WTC11 (cell line): ENCODE measurements at regions not wholly inside any gene's neighbourhood (a gene's known extent, or its start where the extent isn't known, plus 50 kb on each side); places are given as distances from the start of the nearest gene placed in this dataset.
A peak's percentile ranks its signal among the peaks of the same experiment; 100 is the strongest.

Experiments
- ATAC-seq: fragments of 200-7000 bp; cut with Tn5 transposase; 2 replicates; pipeline ENCODE4 v1.10.0; 2021; ENCODE audit warnings: mild to moderate bottlenecking, moderate library complexity
- CTCF ChIA-PET: fragments of 300-600 bp; sonication (Branson Sonifier 250); formaldehyde crosslinking; loops from one replicate; lab custom pipeline; 2021; ENCODE audit warnings: antibody characterized with exemption; lab: Charles Lee
- POLR2A ChIA-PET: fragments of 350-600 bp; sonication (Branson Sonifier 250); formaldehyde crosslinking; loops from one replicate; lab custom pipeline; 2021; ENCODE audit warnings: antibody characterized with exemption; lab: Charles Lee
- DNase-seq: peaks from one replicate; pipeline ENCODE4 v3.0.0; 2021; ENCODE audit warnings: low spot score
- H3K27ac Mint-ChIP-seq: 2 replicates; pipeline ENCODE4 v1.8.0; 2021; ENCODE audit warnings: mixed read lengths
- H3K27me3 Mint-ChIP-seq: 2 replicates; pipeline ENCODE4 v1.8.0; 2021; ENCODE audit warnings: low read depth, mild to moderate bottlenecking, moderate library complexity, mixed read lengths
- H3K36me3 Mint-ChIP-seq: 2 replicates; pipeline ENCODE4 v1.8.0; 2021; ENCODE audit warnings: mixed read lengths
- H3K4me1 Mint-ChIP-seq: 2 replicates; pipeline ENCODE4 v1.8.0; 2022; ENCODE audit warnings: mixed read lengths
- H3K4me3 Mint-ChIP-seq: 2 replicates; pipeline ENCODE4 v1.8.0; 2021; ENCODE audit warnings: mild to moderate bottlenecking, moderate library complexity, mixed read lengths
- H3K9me3 Mint-ChIP-seq: 2 replicates; pipeline ENCODE4 v1.8.0; 2021; ENCODE audit warnings: mixed read lengths
- ATF2 ChIP-seq: sonication (generic); formaldehyde crosslinking; IDR thresholded peaks from 2 replicates; pipeline ENCODE4 v1.8.1; 2022; ENCODE audit warnings: low read depth, missing genetic modification reagents, borderline replicate concordance
- ATF3 ChIP-seq: sonication (generic); formaldehyde crosslinking; conservative IDR thresholded peaks from 2 replicates; pipeline ENCODE4 v1.8.1; 2022; ENCODE audit warnings: mild to moderate bottlenecking, missing genetic modification reagents
- E2F5 ChIP-seq: sonication (generic); formaldehyde crosslinking; IDR thresholded peaks from 2 replicates; pipeline ENCODE4 v1.8.1; 2022; ENCODE audit warnings: mild to moderate bottlenecking, moderate library complexity, missing genetic modification reagents
- EMX1 ChIP-seq: fragments of 250-450 bp; sonication (Bioruptor Pico); IDR thresholded peaks from 2 replicates; pipeline ENCODE4 v1.8.0; 2021; ENCODE audit warnings: mild to moderate bottlenecking
- FOXP1 ChIP-seq: sonication (generic); formaldehyde crosslinking; IDR thresholded peaks from 2 replicates; pipeline ENCODE4 v1.8.0; 2022; ENCODE audit warnings: missing genetic modification reagents, mild to moderate bottlenecking, moderate library complexity, borderline replicate concordance
- GTF2I ChIP-seq: fragments of 250-450 bp; sonication (Bioruptor Pico); conservative IDR thresholded peaks from 2 replicates; pipeline ENCODE4 v1.4.0; 2021; ENCODE audit warnings: mild to moderate bottlenecking
- IRF2 ChIP-seq: sonication (generic); formaldehyde crosslinking; IDR thresholded peaks from 2 replicates; pipeline ENCODE4 v1.8.0; 2022; ENCODE audit warnings: low read depth, missing genetic modification reagents, borderline replicate concordance
- MYBL2 ChIP-seq: sonication (generic); formaldehyde crosslinking; IDR thresholded peaks from 2 replicates; pipeline ENCODE4 v1.8.1; 2023; ENCODE audit warnings: mild to moderate bottlenecking, moderate library complexity, missing genetic modification reagents
- NFE2L1 ChIP-seq: sonication (generic); formaldehyde crosslinking; IDR thresholded peaks from 2 replicates; pipeline ENCODE4 v1.8.1; 2023; ENCODE audit warnings: missing genetic modification reagents
- NR1H2 ChIP-seq: sonication (generic); formaldehyde crosslinking; IDR thresholded peaks from 2 replicates; pipeline ENCODE4 v1.9.0; 2021; ENCODE audit warnings: mild to moderate bottlenecking, moderate library complexity, missing genetic modification reagents
- NR2C2 ChIP-seq: sonication (generic); formaldehyde crosslinking; IDR thresholded peaks from 2 replicates; pipeline ENCODE4 v1.8.0; 2022; ENCODE audit warnings: mild to moderate bottlenecking, missing genetic modification reagents
- PRRX2 ChIP-seq: fragments of 250-450 bp; sonication (Bioruptor Pico); IDR thresholded peaks from 2 replicates; pipeline ENCODE4 v1.8.0; 2021; ENCODE audit warnings: mild to moderate bottlenecking
- ZNF138 ChIP-seq: sonication (generic); formaldehyde crosslinking; conservative IDR thresholded peaks from 2 replicates; pipeline ENCODE4 v1.8.1; 2022; ENCODE audit warnings: mild to moderate bottlenecking, moderate library complexity, missing genetic modification reagents
- ZNF263 ChIP-seq: sonication (generic); formaldehyde crosslinking; IDR thresholded peaks from 2 replicates; pipeline ENCODE4 v1.8.1; 2022; ENCODE audit warnings: low read depth, mild to moderate bottlenecking, moderate library complexity, missing genetic modification reagents
- ZNF396 ChIP-seq: fragments of 250-450 bp; sonication (Bioruptor Pico); IDR thresholded peaks from 2 replicates; pipeline ENCODE4 v1.8.0; 2021; ENCODE audit warnings: mild to moderate bottlenecking, moderate library complexity, borderline replicate concordance
- ZNF423 ChIP-seq: fragments of 250-450 bp; sonication (Bioruptor Pico); IDR thresholded peaks from 2 replicates; pipeline ENCODE4 v2.1.2; 2022; ENCODE audit warnings: mild to moderate bottlenecking, moderate library complexity
- ZNF671 ChIP-seq: fragments of 250-450 bp; sonication (Bioruptor Pico); IDR thresholded peaks from 2 replicates; pipeline ENCODE4 v1.8.0; 2021; ENCODE audit warnings: mild to moderate bottlenecking
- TF ChIP-seq, protein P1 (sequence below): sonication (generic); formaldehyde crosslinking; IDR thresholded peaks from 2 replicates; pipeline ENCODE4 v1.8.1; 2023; ENCODE audit warnings: mild to moderate bottlenecking, missing genetic modification reagents, moderate library complexity
- TF ChIP-seq, protein P2 (sequence below): sonication (generic); formaldehyde crosslinking; IDR thresholded peaks from 2 replicates; pipeline ENCODE4 v1.8.1; 2023; ENCODE audit warnings: mild to moderate bottlenecking, missing genetic modification reagents, borderline replicate concordance
- TF ChIP-seq, protein P3 (sequence below): fragments of 250-450 bp; sonication (Bioruptor Pico); IDR thresholded peaks from 2 replicates; pipeline ENCODE4 v1.9.0; 2021; ENCODE audit warnings: mild to moderate bottlenecking
- TF ChIP-seq, protein P4 (sequence below): sonication (generic); formaldehyde crosslinking; IDR thresholded peaks from 2 replicates; pipeline ENCODE4 v1.8.0; 2022; ENCODE audit warnings: mild to moderate bottlenecking, missing genetic modification reagents
- TF ChIP-seq, protein P5 (sequence below): fragments of 250-450 bp; sonication (Bioruptor Pico); IDR thresholded peaks from 2 replicates; pipeline ENCODE4 v1.9.0; 2021; ENCODE audit warnings: mild to moderate bottlenecking, borderline replicate concordance

DNA sequence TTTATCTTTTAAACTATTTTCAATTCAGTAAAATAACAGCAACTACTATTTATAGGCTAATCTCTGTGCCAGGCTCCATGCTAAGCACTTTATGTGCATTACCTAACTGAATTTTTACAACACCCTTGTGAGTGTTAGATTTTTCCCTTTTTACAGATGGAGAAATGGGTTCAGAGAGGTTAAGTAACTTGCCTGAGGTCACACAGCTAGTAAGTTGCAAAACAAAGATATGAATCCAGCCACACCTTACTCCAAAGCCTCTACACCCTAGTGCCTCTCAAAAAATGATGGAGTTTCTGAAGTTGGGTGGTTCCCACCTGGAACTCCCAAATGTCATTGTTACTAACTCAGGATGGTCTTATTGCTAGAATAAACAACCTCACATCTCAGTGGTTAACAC is 60.8 kb downstream of the RHOB start:
- Mint-ChIP-seq H3K9me3 (no peaks in the 10 kb centered on the region), H3K27ac (no peak overlapping the region), H3K27me3 (no peaks in the 10 kb centered on the region), H3K4me3 (no peak overlapping the region), H3K36me3 (no peaks in the 10 kb centered on the region), H3K4me1 (peaks cover 18% of the 10 kb centered on the region)
- TF ChIP-seq PRRX2 (CRISPR knock-in tag): no peak
- TF ChIP-seq NFE2L1 (CRISPR knock-in tag): no peak
- no peak for TF ChIP-seq IRF2
- TF ChIP-seq, protein P1, sequence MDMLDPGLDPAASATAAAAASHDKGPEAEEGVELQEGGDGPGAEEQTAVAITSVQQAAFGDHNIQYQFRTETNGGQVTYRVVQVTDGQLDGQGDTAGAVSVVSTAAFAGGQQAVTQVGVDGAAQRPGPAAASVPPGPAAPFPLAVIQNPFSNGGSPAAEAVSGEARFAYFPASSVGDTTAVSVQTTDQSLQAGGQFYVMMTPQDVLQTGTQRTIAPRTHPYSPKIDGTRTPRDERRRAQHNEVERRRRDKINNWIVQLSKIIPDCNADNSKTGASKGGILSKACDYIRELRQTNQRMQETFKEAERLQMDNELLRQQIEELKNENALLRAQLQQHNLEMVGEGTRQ (CRISPR knock-in tag): no peak
- TF ChIP-seq GTF2I (CRISPR knock-in tag): no peak
- DNase-seq (no peak), ATAC-seq (no peak)
- CTCF ChIA-PET: interaction anchor here (0.7 kb wide), 1 partner anchor 22 kb away, joined by 3 read pairs; no protein-coding TSS in a partner anchor
- POLR2A ChIA-PET: no interaction called here

- no peak overlapping the region for H3K4me3 Mint-ChIP-seq
- no peak for DNase-seq
- H3K9me3 Mint-ChIP-seq: 0 out of 2 replicates have a peak, but pooled peaks cover 1% of the 10 kb centered on the region
- peaks cover 19% of the 10 kb centered on the region for H3K4me1 Mint-ChIP-seq
- peak overlapping the region; percentile 45; the same call in 1 of the 2 replicates for H3K27ac Mint-ChIP-seq
- no peak for ATAC-seq
- no peak for TF ChIP-seq ZNF423 (CRISPR knock-in tag)
- TF ChIP-seq, protein P2, sequence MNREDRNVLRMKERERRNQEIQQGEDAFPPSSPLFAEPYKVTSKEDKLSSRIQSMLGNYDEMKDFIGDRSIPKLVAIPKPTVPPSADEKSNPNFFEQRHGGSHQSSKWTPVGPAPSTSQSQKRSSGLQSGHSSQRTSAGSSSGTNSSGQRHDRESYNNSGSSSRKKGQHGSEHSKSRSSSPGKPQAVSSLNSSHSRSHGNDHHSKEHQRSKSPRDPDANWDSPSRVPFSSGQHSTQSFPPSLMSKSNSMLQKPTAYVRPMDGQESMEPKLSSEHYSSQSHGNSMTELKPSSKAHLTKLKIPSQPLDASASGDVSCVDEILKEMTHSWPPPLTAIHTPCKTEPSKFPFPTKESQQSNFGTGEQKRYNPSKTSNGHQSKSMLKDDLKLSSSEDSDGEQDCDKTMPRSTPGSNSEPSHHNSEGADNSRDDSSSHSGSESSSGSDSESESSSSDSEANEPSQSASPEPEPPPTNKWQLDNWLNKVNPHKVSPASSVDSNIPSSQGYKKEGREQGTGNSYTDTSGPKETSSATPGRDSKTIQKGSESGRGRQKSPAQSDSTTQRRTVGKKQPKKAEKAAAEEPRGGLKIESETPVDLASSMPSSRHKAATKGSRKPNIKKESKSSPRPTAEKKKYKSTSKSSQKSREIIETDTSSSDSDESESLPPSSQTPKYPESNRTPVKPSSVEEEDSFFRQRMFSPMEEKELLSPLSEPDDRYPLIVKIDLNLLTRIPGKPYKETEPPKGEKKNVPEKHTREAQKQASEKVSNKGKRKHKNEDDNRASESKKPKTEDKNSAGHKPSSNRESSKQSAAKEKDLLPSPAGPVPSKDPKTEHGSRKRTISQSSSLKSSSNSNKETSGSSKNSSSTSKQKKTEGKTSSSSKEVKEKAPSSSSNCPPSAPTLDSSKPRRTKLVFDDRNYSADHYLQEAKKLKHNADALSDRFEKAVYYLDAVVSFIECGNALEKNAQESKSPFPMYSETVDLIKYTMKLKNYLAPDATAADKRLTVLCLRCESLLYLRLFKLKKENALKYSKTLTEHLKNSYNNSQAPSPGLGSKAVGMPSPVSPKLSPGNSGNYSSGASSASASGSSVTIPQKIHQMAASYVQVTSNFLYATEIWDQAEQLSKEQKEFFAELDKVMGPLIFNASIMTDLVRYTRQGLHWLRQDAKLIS (CRISPR knock-in tag): no peak
- TF ChIP-seq ZNF263: no peak
- TF ChIP-seq ZNF138: no peak
- TF ChIP-seq, protein P3, sequence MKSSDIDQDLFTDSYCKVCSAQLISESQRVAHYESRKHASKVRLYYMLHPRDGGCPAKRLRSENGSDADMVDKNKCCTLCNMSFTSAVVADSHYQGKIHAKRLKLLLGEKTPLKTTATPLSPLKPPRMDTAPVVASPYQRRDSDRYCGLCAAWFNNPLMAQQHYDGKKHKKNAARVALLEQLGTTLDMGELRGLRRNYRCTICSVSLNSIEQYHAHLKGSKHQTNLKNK (CRISPR knock-in tag): no peak
- no peak for TF ChIP-seq NFE2L1 (CRISPR knock-in tag)
- no peak for TF ChIP-seq ZNF671 (CRISPR knock-in tag)
- TF ChIP-seq, protein P4, sequence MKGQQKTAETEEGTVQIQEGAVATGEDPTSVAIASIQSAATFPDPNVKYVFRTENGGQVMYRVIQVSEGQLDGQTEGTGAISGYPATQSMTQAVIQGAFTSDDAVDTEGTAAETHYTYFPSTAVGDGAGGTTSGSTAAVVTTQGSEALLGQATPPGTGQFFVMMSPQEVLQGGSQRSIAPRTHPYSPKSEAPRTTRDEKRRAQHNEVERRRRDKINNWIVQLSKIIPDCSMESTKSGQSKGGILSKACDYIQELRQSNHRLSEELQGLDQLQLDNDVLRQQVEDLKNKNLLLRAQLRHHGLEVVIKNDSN (CRISPR knock-in tag): no peak
- TF ChIP-seq ATF3 (CRISPR knock-in tag): no peak
- TF ChIP-seq MYBL2 (CRISPR knock-in tag): no peak
- no peak for TF ChIP-seq NR2C2 (CRISPR knock-in tag)
- TF ChIP-seq, protein P5, sequence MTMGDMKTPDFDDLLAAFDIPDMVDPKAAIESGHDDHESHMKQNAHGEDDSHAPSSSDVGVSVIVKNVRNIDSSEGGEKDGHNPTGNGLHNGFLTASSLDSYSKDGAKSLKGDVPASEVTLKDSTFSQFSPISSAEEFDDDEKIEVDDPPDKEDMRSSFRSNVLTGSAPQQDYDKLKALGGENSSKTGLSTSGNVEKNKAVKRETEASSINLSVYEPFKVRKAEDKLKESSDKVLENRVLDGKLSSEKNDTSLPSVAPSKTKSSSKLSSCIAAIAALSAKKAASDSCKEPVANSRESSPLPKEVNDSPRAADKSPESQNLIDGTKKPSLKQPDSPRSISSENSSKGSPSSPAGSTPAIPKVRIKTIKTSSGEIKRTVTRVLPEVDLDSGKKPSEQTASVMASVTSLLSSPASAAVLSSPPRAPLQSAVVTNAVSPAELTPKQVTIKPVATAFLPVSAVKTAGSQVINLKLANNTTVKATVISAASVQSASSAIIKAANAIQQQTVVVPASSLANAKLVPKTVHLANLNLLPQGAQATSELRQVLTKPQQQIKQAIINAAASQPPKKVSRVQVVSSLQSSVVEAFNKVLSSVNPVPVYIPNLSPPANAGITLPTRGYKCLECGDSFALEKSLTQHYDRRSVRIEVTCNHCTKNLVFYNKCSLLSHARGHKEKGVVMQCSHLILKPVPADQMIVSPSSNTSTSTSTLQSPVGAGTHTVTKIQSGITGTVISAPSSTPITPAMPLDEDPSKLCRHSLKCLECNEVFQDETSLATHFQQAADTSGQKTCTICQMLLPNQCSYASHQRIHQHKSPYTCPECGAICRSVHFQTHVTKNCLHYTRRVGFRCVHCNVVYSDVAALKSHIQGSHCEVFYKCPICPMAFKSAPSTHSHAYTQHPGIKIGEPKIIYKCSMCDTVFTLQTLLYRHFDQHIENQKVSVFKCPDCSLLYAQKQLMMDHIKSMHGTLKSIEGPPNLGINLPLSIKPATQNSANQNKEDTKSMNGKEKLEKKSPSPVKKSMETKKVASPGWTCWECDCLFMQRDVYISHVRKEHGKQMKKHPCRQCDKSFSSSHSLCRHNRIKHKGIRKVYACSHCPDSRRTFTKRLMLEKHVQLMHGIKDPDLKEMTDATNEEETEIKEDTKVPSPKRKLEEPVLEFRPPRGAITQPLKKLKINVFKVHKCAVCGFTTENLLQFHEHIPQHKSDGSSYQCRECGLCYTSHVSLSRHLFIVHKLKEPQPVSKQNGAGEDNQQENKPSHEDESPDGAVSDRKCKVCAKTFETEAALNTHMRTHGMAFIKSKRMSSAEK: no peak
- TF ChIP-seq ZNF396 (CRISPR knock-in tag): no peak
- TF ChIP-seq ATF2 (CRISPR knock-in tag): no peak
- TF ChIP-seq FOXP1 (CRISPR knock-in tag): no peak
- TF ChIP-seq EMX1 (CRISPR knock-in tag): no peak
- no peak for TF ChIP-seq E2F5 (CRISPR knock-in tag)
- no peak for TF ChIP-seq NR1H2 (CRISPR knock-in tag)
- ChIA-PET CTCF (interaction anchor here (0.6 to 1.9 kb wide), 12 partner anchors 15 to 314 kb away, joined by 3 to 7 read pairs (median 4); partner anchors contain the start of genes HS1BP3, LDAH, RHOB and SDC1), POLR2A (interaction anchor here (0.6 to 2.3 kb wide), 3 partner anchors 25 to 62 kb away, joined by 3 to 19 read pairs (median 3); partner anchors contain the start of gene RHOB)
- no peaks in the 10 kb centered on the region; the same call in 1 of the 2 replicates for H3K27me3 Mint-ChIP-seq
- no peaks in the 10 kb centered on the region for H3K36me3 Mint-ChIP-seq
Observed at GRCh38 chr2:20509301-20509769, 62.5 kb downstream of the RHOB start.
